Tibial nerve (tissue), 4 donors: ENCODE measurements at regions not wholly inside any gene's neighbourhood (a gene's known extent, or its start where the extent isn't known, plus 50 kb on each side); places are given as distances from the start of the nearest gene placed in this dataset.

Experiments
- DNase-seq, 2 donors: peaks; one replicate each; pipeline ENCODE4 v3.0.0-alpha.2; 2019; ENCODE audit warnings: low spot score in 2 of 2
- H3K27ac ChIP-seq, 4 donors: fragments of 200-600 bp; sonication (generic) in 3 of 4; one replicate each; pipeline ENCODE4 v1.5.1; 2017 to 2019; ENCODE audit warnings: mild to moderate bottlenecking in 1 of 4
- H3K27me3 ChIP-seq, 2 donors: fragments of 200-600 bp; sonication (generic) in 1 of 2; one replicate each; pipeline versions ENCODE4 v1.5.1 to v1.6.0; 2017 to 2019
- H3K36me3 ChIP-seq, 3 donors: fragments of 200-600 bp; sonication (generic); one replicate each; pipeline ENCODE4 v1.5.1; 2018 to 2019
- H3K4me1 ChIP-seq, 4 donors: fragments of 200-600 bp; sonication (generic) in 3 of 4; one replicate each; pipeline ENCODE4 v1.5.1; 2017 to 2019
- H3K4me3 ChIP-seq, 4 donors: fragments of 200-600 bp; sonication (generic) in 3 of 4; one replicate each; pipeline ENCODE4 v1.5.1; 2017 to 2019; ENCODE audit warnings: mild to moderate bottlenecking in 1 of 4, moderate library complexity in 1 of 4
- H3K9me3 ChIP-seq, 4 donors: fragments of 200-600 bp; sonication (generic) in 3 of 4; one replicate each; pipeline ENCODE4 v1.5.1; 2017 to 2019
- CTCF ChIP-seq, 5 experiments: fragments of 200-600 bp in 3 of 5; fragments of 450-650 bp in 2 of 5; sonication (generic) in 3 of 5; IDR thresholded peaks; one replicate each; pipeline ENCODE4 v1.5.1; 2016 to 2019; ENCODE audit warnings: antibody characterized with exemption in 5 of 5, mild to moderate bottlenecking in 3 of 5, moderate library complexity in 2 of 5
- EP300 ChIP-seq, 2 donors: sonication (generic); formaldehyde crosslinking; IDR thresholded peaks; one replicate each; pipeline ENCODE4 v1.6.1; 2017; ENCODE audit warnings: antibody characterized with exemption in 2 of 2, mild to moderate bottlenecking in 1 of 2
- POLR2A ChIP-seq, 2 donors: fragments of 450-650 bp; IDR thresholded peaks; one replicate each; pipeline ENCODE4 v1.6.1; 2017; ENCODE audit warnings: antibody characterized with exemption in 2 of 2, mild to moderate bottlenecking in 2 of 2, moderate library complexity in 2 of 2
- WGBS, 2 donors: methylation state at CpG; one replicate each; pipeline ENCODE4 v1.1.5; 2018; 5-methylcytosine and 5-hydroxymethylcytosine counted together

- DNase-seq: no peak
- TF ChIP-seq CTCF (IDR thresholded peaks at IDR 0.05): no peak
- TF ChIP-seq EP300 (IDR thresholded peaks at IDR 0.05): no peak
- no peak for TF ChIP-seq POLR2A (IDR thresholded peaks at IDR 0.05)
- no peaks in the 10 kb centered on the region for H3K27me3 ChIP-seq
- H3K4me1 ChIP-seq: no peaks in the 10 kb centered on the region
- H3K36me3 ChIP-seq: no peaks in the 10 kb centered on the region
- H3K27ac ChIP-seq: no peak overlapping the region
- no peak overlapping the region for H3K4me3 ChIP-seq
- WGBS, 2 donors: 93% methylated on average over 7 of the region's 7 CpGs
- H3K9me3 ChIP-seq: no peaks in the 10 kb centered on the region
Measured at GRCh38 chr12:114827461-114827860, 143.5 kb upstream of the TBX3 start.

- Histone ChIP-seq H3K27ac (no peak overlapping the region), H3K27me3 (no peaks in the 10 kb centered on the region), H3K36me3 (no peaks in the 10 kb centered on the region), H3K9me3 (no peaks in the 10 kb centered on the region), H3K4me1 (no peaks in the 10 kb centered on the region), H3K4me3 (no peak overlapping the region)
- no peak for DNase-seq
- 46 to 54% methylated on average over 5 of the region's 5 CpGs for WGBS, 2 donors
- TF ChIP-seq CTCF (IDR thresholded peaks at IDR 0.05): no peak
- TF ChIP-seq EP300 (IDR thresholded peaks at IDR 0.05): no peak
- no peak for TF ChIP-seq POLR2A (IDR thresholded peaks at IDR 0.05)
Measured at GRCh38 chr12:114826244-114826643, 142.3 kb upstream of the TBX3 start.

- WGBS, 2 donors: 80 to 84% methylated on average over 5 to 8 of the region's 8 CpGs
- no peaks in the 10 kb centered on the region for H3K36me3 ChIP-seq
- H3K4me3 ChIP-seq: no peak overlapping the region
- no peaks in the 10 kb centered on the region for H3K9me3 ChIP-seq
- TF ChIP-seq EP300 (IDR thresholded peaks at IDR 0.05) (no peak), CTCF (IDR thresholded peaks at IDR 0.05) (no peak), POLR2A (IDR thresholded peaks at IDR 0.05) (no peak)
- H3K4me1 ChIP-seq: no peaks in the 10 kb centered on the region
- DNase-seq: no peak
- no peaks in the 10 kb centered on the region for H3K27me3 ChIP-seq
- H3K27ac ChIP-seq: no peak overlapping the region
Measured at GRCh38 chr12:114823724-114824123, 139.7 kb upstream of the TBX3 start.

GRCh38 chr12:114821570-114821969 lies 137.6 kb upstream of the TBX3 start:
- DNase-seq: no peak
- H3K27me3 ChIP-seq: no peaks in the 10 kb centered on the region
- H3K27ac ChIP-seq: no peak overlapping the region
- TF ChIP-seq CTCF (IDR thresholded peaks at IDR 0.05): no peak
- no peak for TF ChIP-seq EP300 (IDR thresholded peaks at IDR 0.05)
- no peak for TF ChIP-seq POLR2A (IDR thresholded peaks at IDR 0.05)
- H3K4me1 ChIP-seq: no peaks in the 10 kb centered on the region
- H3K4me3 ChIP-seq: no peak overlapping the region
- no peaks in the 10 kb centered on the region for H3K36me3 ChIP-seq
- WGBS, 2 donors: 54 to 60% methylated on average over 3 of the region's 3 CpGs
- H3K9me3 ChIP-seq: no peaks in the 10 kb centered on the region

- WGBS, 2 donors: 63 to 68% methylated on average over 5 of the region's 5 CpGs
- no peak for TF ChIP-seq EP300 (IDR thresholded peaks at IDR 0.05)
- no peak for TF ChIP-seq POLR2A (IDR thresholded peaks at IDR 0.05)
- TF ChIP-seq CTCF (IDR thresholded peaks at IDR 0.05): no peak
- H3K4me1 ChIP-seq: no peaks in the 10 kb centered on the region
- H3K27me3 ChIP-seq: no peaks in the 10 kb centered on the region
- H3K36me3 ChIP-seq: no peaks in the 10 kb centered on the region
- H3K4me3 ChIP-seq: no peak overlapping the region
- no peaks in the 10 kb centered on the region for H3K9me3 ChIP-seq
- no peak for DNase-seq
- H3K27ac ChIP-seq: no peak overlapping the region
Measured at GRCh38 chr12:114820796-114821195, 136.8 kb upstream of the TBX3 start.
